ENCODE measurements at regions not wholly inside any gene's neighbourhood (a gene's known extent, or its start where the extent isn't known, plus 50 kb on each side); places are given as distances from the start of the nearest gene placed in this dataset.

DNA sequence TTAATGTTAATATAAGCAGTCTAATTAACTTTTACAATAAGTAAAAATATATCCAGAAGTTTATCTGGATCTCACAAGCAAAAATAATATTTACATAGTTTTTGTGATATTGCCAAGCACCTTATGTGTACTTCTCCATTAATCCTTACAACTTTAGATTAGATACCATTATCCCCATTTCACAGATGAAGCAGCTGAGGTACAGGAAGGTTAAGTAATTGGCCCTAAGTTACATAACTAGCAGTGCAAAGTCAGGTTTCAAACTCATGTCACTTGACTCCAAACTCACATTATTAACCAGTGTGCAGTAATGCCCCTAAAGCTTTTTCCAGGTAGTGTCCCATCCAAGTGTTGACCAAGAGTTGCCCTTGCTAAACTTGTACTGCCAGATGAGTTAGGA lies 248.6 kb upstream of the STXBP5 start:
- H3K27me3 Mint-ChIP-seq (ENCODE audit: low read depth, poor library complexity) = peaks cover 6% of the 10 kb centered on the region
- no peak for TF ChIP-seq CTCF (IDR thresholded peaks at IDR 0.05)

DNA sequence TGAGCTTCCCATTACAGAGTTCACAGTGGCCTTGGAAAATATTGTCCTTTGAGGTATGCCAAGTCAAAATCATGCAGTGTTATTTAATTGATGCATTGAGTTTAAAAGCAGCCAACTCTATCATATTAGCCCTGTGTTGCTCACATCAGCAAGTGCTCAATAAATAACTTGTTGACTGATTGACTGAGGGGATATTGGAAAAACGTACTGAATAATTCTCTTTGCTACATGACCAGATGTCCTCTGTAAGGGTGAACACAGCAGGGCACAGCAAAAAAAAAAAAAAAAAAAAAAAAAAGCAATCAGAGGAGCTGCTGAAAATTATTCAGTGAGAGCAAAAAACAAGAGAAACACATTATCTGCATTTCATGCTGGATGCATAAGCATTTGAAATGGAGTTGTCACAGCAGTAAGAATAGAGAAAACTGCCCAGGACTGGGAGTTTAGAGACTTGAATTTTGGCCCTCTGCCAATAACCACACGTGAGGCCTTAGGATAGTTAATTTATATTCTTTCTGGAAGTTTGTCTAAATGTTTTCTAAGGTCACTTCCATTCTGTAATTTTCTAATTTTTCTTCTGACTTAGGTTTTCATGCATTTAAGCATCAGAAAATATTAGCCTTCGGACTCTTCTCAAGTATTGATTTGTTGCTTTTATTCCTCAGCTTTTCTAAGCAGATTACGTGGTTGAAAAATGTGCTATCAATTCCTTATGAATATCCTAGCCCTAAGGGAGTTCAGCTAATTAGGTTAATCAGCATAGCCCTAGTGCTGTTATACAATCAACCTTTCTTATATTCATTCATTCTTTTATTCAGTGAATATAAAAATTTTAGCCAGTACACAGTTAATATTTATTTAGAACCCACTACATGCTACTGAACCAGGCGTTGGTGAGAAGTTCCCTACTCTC lies 246.8 kb upstream of the STXBP5 start:
- no peak for DNase-seq
- Mint-ChIP-seq H3K36me3 (ENCODE audit: low read depth) (no peaks in the 10 kb centered on the region), H3K9me3 (no peaks in the 10 kb centered on the region), H3K27ac (no peak overlapping the region), H3K4me3 (no peak overlapping the region), H3K4me1 (no peaks in the 10 kb centered on the region), H3K27me3 (ENCODE audit: low read depth, poor library complexity) (peaks cover 6% of the 10 kb centered on the region)
- no peak for TF ChIP-seq CTCF (IDR thresholded peaks at IDR 0.05)

More for the DNA sequence above, 248.6 kb upstream of the STXBP5 start:
- H3K36me3 Mint-ChIP-seq (ENCODE audit: low read depth) = no peaks in the 10 kb centered on the region
- H3K9me3 Mint-ChIP-seq = no peaks in the 10 kb centered on the region
- DNase-seq = no peak
- H3K4me1 Mint-ChIP-seq = peaks cover 4% of the 10 kb centered on the region
- no peak overlapping the region for H3K27ac Mint-ChIP-seq
- no peak overlapping the region for H3K4me3 Mint-ChIP-seq

DNA sequence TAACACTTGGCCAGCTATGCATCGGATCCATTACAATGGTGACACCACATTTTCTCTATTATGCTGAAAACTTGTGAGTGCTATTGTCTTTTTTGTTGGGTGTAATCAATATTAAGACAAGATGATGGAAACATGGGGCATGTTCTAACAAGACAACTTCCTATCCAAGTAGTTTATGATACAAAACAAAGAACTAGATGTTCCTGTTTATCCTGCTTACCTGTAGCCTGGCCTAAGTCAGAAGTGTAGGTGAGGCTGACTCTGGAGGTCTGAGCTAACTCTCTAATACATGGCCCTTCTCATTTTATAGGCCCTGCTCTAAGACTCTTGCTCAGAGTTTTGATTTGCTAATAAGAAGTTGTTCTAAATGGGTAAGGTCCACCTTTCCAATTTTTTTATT lies 242.4 kb upstream of the STXBP5 start:
- Mint-ChIP-seq H3K27me3 (ENCODE audit: low read depth, poor library complexity) (no peaks in the 10 kb centered on the region), H3K4me1 (no peaks in the 10 kb centered on the region), H3K9me3 (peaks cover 29% of the 10 kb centered on the region), H3K4me3 (no peak overlapping the region), H3K27ac (no peak overlapping the region), H3K36me3 (ENCODE audit: low read depth) (peaks cover 13% of the 10 kb centered on the region)
- TF ChIP-seq CTCF (IDR thresholded peaks at IDR 0.05) = no peak
- DNase-seq = no peak

DNA sequence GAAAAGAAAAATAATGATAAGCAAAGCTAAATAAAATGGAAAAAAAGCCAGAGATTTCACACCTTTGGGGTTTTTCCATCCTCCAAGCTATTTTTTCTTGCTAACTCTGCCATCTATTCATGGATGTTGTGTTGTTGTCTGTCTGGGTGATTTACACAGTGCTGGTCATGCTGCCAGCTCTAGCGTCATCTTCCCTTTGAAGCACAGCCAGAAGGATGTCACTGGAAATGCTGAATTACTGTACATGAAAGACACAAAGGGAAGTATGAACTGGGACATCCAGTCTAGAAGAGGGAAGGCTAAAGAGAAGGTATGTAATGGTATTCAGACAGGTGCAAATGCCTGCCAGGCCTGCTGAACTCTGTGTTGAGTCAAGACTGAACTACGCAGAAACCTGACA lies 241.9 kb upstream of the STXBP5 start:
- Mint-ChIP-seq H3K9me3 (peaks cover 34% of the 10 kb centered on the region), H3K27ac (no peak overlapping the region), H3K27me3 (ENCODE audit: low read depth, poor library complexity) (no peaks in the 10 kb centered on the region), H3K36me3 (ENCODE audit: low read depth) (peaks cover 13% of the 10 kb centered on the region), H3K4me3 (no peak overlapping the region), H3K4me1 (no peaks in the 10 kb centered on the region)
- no peak for DNase-seq
- no peak for TF ChIP-seq CTCF (IDR thresholded peaks at IDR 0.05)

DNA sequence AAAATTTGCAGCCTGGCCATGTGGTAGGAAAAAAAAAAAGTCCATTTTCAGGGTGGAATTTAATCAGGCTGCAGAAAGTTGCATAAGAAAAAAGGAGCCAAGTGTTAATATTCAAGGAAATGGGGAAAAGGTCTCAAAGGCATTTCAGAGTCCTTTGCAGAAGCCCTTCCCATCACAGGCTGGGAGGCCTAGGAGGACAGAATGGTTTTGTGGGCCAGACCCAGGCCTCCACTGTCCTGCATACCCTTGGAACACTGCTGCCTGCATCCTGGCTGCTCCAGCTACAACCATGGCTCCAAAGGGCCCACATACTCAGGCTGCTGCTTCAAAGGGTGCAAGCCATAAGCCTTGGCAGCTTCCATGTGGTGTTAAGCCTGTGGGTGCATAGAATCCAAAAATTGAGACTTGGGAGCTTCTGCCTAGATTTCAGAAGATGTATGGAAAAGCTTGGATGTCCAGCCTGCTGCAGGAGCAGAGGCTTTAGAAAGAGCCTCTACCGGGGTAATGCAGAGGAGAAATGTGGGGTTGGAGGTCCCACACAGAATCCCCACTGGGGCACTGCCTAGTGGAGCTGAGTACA lies 239.0 kb upstream of the STXBP5 start:
- Mint-ChIP-seq H3K27ac (no peak overlapping the region), H3K36me3 (ENCODE audit: low read depth) (peaks cover 13% of the 10 kb centered on the region), H3K9me3 (peaks cover 36% of the 10 kb centered on the region), H3K4me1 (no peaks in the 10 kb centered on the region), H3K27me3 (ENCODE audit: low read depth, poor library complexity) (no peaks in the 10 kb centered on the region), H3K4me3 (no peak overlapping the region)
- DNase-seq = peak; percentile 3
- TF ChIP-seq CTCF (IDR thresholded peaks at IDR 0.05) = no peak

Data from nephron progenitor cell (in vitro differentiated cells).